Loucy (cell line): ENCODE measurements at regions not wholly inside any gene's neighbourhood (a gene's known extent, or its start where the extent isn't known, plus 50 kb on each side); places are given as distances from the start of the nearest gene placed in this dataset.
"Not testable (repeated sequence)": the region's sequence is repeated elsewhere in the genome, so short reads cannot be mapped to it uniquely, and the experiment has no call there.

ENCODE experiments used
- H2AFZ ChIP-seq: fragments of 200-600 bp; sonication (generic); 2 replicates; pipeline ENCODE4 v1.6.0; 2016; ENCODE audit warnings: antibody characterized with exemption, mild to moderate bottlenecking, low read length, moderate library complexity
- H3F3A ChIP-seq: fragments of 200-600 bp; 2 replicates; pipeline ENCODE4 v1.6.0; 2016; ENCODE audit warnings: antibody characterized with exemption, low read depth, mild to moderate bottlenecking
- H3K27me3 ChIP-seq: fragments of 200-600 bp; sonication (generic); 2 replicates; pipeline ENCODE4 v1.6.1; 2014; ENCODE audit warnings: low read length, mild to moderate bottlenecking; ENCODE audit not compliant: insufficient read depth, poor library complexity, severe bottlenecking
- H3K36me3 ChIP-seq: fragments of 200-600 bp; sonication (generic); 2 replicates; pipeline ENCODE4 v1.6.1; 2016; ENCODE audit warnings: low read length; ENCODE audit not compliant: insufficient read depth
- H3K4me1 ChIP-seq: fragments of 200-600 bp; sonication (generic); 2 replicates; pipeline ENCODE4 v1.5.1; 2014; ENCODE audit warnings: low read length, mild to moderate bottlenecking; ENCODE audit not compliant: insufficient read depth, poor library complexity, severe bottlenecking
- H3K4me2 ChIP-seq: fragments of 200-600 bp; sonication (generic); 2 replicates; pipeline ENCODE4 v1.6.0; 2014; ENCODE audit warnings: antibody characterized with exemption, low read length, low read depth, mild to moderate bottlenecking; ENCODE audit not compliant: poor library complexity, severe bottlenecking
- H3K4me3 ChIP-seq: fragments of 200-600 bp; sonication (generic); 2 replicates; pipeline ENCODE4 v1.5.1; 2014; ENCODE audit warnings: low read length, mild to moderate bottlenecking, mixed read lengths; ENCODE audit not compliant: poor library complexity, severe bottlenecking
- H3K79me2 ChIP-seq: fragments of 200-600 bp; sonication (generic); 2 replicates; pipeline ENCODE4 v1.6.1; 2014; ENCODE audit warnings: low read length; ENCODE audit not compliant: insufficient read depth
- H3K9ac ChIP-seq: fragments of 200-600 bp; sonication (generic); 2 replicates; pipeline ENCODE4 v1.6.0; 2014; ENCODE audit warnings: mild to moderate bottlenecking, low read depth, low read length, moderate library complexity; ENCODE audit not compliant: poor library complexity, severe bottlenecking
- H3K9me2 ChIP-seq: fragments of 200-600 bp; sonication (generic); replicated peaks from 2 replicates; pipeline ENCODE4 v1.6.1; 2016; ENCODE audit warnings: low read depth, low read length, mixed read lengths
- H3K9me3 ChIP-seq: fragments of 200-600 bp; sonication (generic); 2 replicates; pipeline ENCODE4 v1.6.1; 2014; ENCODE audit warnings: mild to moderate bottlenecking, antibody characterized with exemption, low read length, low read depth; ENCODE audit not compliant: insufficient read depth
- H4K20me1 ChIP-seq: fragments of 200-600 bp; sonication (generic); 2 replicates; pipeline ENCODE4 v1.6.0; 2014; ENCODE audit warnings: antibody characterized with exemption, low read length, mild to moderate bottlenecking; ENCODE audit not compliant: insufficient read depth, poor library complexity, severe bottlenecking
- CTCF ChIP-seq: fragments of 200-600 bp; sonication (generic); conservative IDR thresholded peaks from 2 replicates; pipeline ENCODE4 v1.5.1; 2014; ENCODE audit warnings: mild to moderate bottlenecking, antibody characterized with exemption, low read length
- EZH2phosphoT487 ChIP-seq: fragments of 200-600 bp; IDR thresholded peaks from 2 replicates; pipeline ENCODE4 v1.6.1; 2018; ENCODE audit warnings: antibody characterized with exemption, mild to moderate bottlenecking, moderate library complexity, borderline replicate concordance

DNA sequence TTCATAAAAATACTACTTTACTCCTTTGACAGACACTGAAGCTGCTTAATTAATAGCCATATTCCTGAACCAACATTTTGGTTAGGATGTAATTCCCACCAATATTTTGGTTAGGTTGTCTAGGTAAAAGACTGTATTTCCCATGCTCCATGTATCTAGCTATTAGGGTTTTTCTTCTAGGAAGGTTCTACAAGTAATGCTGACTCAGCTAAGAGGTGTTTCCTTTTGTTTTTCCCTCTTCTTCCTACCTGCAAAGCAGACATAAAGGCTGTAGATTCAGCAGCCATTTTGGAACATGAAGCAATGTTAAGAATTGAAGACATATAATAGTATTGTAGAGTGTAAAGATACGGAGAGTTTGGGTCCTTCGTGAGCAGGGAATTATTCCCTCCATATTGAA, 115.3 kb downstream of the OR4C45 start:
- not testable (repeated sequence) for H2AFZ ChIP-seq, H3K9ac ChIP-seq, H4K20me1 ChIP-seq, H3K27me3 ChIP-seq, H3K9me3 ChIP-seq, H3K36me3 ChIP-seq, H3K9me2 ChIP-seq, H3K4me2 ChIP-seq, H3K4me1 ChIP-seq, H3K79me2 ChIP-seq, H3K4me3 ChIP-seq, H3F3A ChIP-seq

GRCh38 chr11:50155508-50155907, 122.8 kb downstream of the OR4C45 start:
- H3K79me2 ChIP-seq = no peaks in the 10 kb centered on the region
- H3K9ac ChIP-seq = no peak overlapping the region
- TF ChIP-seq EZH2phosphoT487 = no peak
- no peak for TF ChIP-seq CTCF
- H3K27me3 ChIP-seq = no peaks in the 10 kb centered on the region
- H3K9me3 ChIP-seq = 0 out of 2 replicates have a peak, but pooled peaks cover 2% of the 10 kb centered on the region
- H3K4me2 ChIP-seq = no peak overlapping the region
- H4K20me1 ChIP-seq = no peaks in the 10 kb centered on the region
- H3K9me2 ChIP-seq = no peaks in the 10 kb centered on the region
- H3K36me3 ChIP-seq = no peaks in the 10 kb centered on the region
- H2AFZ ChIP-seq = no peak overlapping the region
- no peak overlapping the region for H3K4me3 ChIP-seq
- H3F3A ChIP-seq = no peaks in the 10 kb centered on the region
- H3K4me1 ChIP-seq = no peaks in the 10 kb centered on the region

DNA sequence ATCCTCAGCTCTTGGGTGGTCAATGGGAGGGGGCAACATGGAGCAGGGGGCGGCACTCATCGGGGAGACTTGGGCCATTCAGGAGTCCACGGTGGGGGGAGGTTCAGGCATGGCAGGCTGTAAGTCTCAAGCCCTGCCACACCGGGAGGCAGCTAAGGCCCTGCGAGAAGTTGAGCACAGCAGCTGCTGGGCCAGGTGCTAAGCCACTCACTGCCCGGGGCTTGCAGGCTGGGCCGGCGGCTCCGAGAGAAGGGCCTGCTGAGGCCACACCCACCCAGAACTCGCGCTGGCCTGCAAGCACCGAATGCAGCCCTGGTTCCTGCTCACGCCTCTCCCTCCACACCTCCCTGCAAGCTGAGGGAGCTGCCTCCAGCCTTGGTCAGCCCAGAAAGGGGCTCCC, 131.4 kb downstream of the OR4C45 start:
- no peaks in the 10 kb centered on the region for H3K36me3 ChIP-seq
- no peak overlapping the region for H3K4me3 ChIP-seq
- no peaks in the 10 kb centered on the region for H3F3A ChIP-seq
- H3K79me2 ChIP-seq = no peaks in the 10 kb centered on the region
- H3K9me3 ChIP-seq = 0 out of 2 replicates have a peak, but pooled peaks cover 9% of the 10 kb centered on the region
- H3K4me2 ChIP-seq = no peak overlapping the region
- no peaks in the 10 kb centered on the region for H3K27me3 ChIP-seq
- TF ChIP-seq CTCF (no peak), EZH2phosphoT487 (no peak)
- no peaks in the 10 kb centered on the region for H3K9me2 ChIP-seq
- no peaks in the 10 kb centered on the region for H4K20me1 ChIP-seq
- H3K4me1 ChIP-seq = no peaks in the 10 kb centered on the region
- H3K9ac ChIP-seq = no peak overlapping the region
- no peak overlapping the region for H2AFZ ChIP-seq

DNA sequence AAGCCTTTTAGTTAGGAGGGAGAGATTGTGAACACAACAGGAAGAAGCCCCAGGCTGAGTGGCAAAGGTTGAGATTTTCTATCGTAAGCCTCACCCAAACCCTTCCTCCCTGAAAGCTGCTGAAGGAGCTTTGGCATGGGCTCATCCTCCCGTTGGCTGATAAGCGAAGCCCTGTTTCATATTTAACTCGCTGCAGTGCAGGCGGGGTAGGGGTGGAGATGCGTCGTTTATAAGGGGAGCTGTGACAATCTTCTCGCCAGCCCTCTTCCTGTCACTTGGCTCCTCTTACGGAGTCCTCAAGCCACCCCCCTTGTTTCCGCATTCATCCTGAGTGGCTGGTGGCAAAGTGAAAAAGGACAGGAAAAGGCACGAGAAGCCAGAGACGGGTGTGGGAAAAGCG, 137.0 kb downstream of the OR4C45 start:
- H3K27me3 ChIP-seq = no peaks in the 10 kb centered on the region
- H3K4me3 ChIP-seq = no peak overlapping the region
- H3K36me3 ChIP-seq = no peaks in the 10 kb centered on the region
- no peak overlapping the region for H3K4me2 ChIP-seq
- H3F3A ChIP-seq = no peaks in the 10 kb centered on the region
- H2AFZ ChIP-seq = no peak overlapping the region
- H3K79me2 ChIP-seq = no peaks in the 10 kb centered on the region
- 0 out of 2 replicates have a peak, but pooled peaks cover 3% of the 10 kb centered on the region for H3K9me3 ChIP-seq
- TF ChIP-seq CTCF (no peak), EZH2phosphoT487 (no peak)
- no peaks in the 10 kb centered on the region for H4K20me1 ChIP-seq
- H3K4me1 ChIP-seq = no peaks in the 10 kb centered on the region
- H3K9me2 ChIP-seq = no peaks in the 10 kb centered on the region
- no peak overlapping the region for H3K9ac ChIP-seq
